GM18861 (cell line): ENCODE measurements at regions not wholly inside any gene's neighbourhood (a gene's known extent, or its start where the extent isn't known, plus 50 kb on each side); places are given as distances from the start of the nearest gene placed in this dataset.
"Not testable (repeated sequence)": the region's sequence is repeated elsewhere in the genome, so short reads cannot be mapped to it uniquely, and the experiment has no call there.

Experiments
- ATAC-seq: cut with Tn5 transposase; IDR thresholded peaks from one replicate; pipeline ENCODE4 v1.9.1; 2021; ENCODE audit not compliant: unreplicated experiment

- ATAC-seq, result no peak
These were observed 195.3 kb upstream of the SULF2 start for GRCh38 chr20:47980336-47981177.

- ATAC-seq, result not testable (repeated sequence)
These were observed 194.2 kb upstream of the SULF2 start for GRCh38 chr20:47979361-47980095.

DNA sequence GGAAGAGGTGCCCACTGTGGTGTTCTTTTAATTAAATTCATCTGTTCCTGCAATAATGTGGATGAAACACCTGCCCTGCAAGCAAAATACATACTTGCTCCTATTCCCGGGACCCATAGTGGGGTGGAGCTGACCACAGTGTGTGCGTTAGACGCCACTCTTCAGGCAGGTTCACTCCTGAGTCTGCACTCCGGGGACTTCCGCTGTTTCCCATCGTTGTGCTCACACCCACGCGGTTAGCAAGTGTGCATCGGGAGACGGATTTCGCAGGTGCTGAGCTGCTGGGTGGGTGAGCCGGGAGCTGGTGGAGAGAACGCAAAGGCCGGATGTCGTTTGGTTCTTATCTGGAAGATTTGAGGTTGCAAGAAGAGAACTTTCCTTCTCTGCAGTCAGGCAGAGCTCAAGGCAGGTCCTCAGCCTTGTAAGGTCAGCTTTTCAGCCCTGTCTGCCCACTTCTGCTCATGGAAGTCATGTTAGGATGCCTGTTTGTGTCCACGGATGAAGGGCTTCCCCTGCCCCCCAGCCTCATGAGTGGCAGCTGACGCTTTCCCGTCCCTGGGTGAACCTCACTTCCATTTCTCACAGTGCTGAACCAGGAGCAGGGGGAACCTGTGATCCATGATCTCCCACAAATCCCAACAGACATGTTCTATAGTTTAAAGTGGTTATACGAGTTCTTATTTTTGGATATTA lies 193.3 kb upstream of the SULF2 start:
- not testable (repeated sequence) for ATAC-seq

DNA sequence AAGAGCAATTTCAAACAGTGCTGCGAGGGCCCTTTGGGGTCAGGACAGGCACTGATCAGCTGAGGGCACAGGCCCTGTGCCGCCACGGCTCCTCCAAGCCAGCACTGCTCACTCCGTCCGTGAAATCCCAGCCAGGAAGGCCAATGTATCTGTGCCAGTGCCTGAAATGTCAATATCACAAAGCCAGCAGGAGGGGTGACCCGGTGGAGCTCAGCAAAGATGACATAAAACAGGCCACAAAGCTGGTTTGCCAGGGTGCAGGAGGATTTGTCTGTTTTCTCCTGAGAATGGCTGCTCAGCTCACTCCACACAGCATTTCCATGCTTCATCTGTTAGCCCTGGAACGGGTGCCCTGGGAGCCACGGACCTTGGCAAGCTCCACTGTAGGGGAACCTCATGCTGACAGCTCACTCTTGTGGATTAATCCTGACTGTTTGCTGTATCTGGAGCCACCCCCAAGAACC lies 192.5 kb upstream of the SULF2 start:
- not testable (repeated sequence) for ATAC-seq

- not testable (repeated sequence) for ATAC-seq
These were observed 191.9 kb upstream of the SULF2 start for GRCh38 chr20:47977017-47977788.

DNA sequence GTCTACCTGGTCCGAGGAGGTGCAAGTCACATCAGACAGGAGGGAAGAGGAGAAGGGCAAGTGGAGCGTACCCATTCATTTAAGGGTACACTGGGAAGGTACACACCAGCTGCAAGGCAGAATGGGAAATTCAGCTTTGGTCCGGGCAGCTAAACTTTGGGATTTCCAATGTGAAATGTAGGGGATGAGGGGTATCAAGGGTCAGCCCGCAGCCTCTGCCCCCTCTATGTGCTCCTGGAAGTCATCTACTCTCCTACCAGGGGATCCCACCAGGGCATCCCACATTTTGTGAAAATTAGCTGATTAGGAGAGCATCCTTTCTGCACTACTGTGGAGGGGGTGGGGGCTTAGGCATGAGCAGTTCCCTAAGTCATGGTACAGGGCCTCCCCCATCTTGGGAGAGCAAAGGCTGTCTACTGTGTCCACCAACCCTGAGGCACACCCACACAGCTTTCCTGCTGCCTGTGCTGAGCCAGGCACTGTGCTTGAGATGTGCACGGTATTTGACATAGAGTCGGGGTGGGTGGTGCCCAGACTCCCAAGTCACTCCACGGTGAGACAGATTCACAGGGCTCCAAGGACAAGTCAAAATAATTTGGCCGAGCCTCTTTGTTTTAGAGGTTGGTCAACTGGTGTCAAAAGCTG lies 189.1 kb upstream of the SULF2 start:
- ATAC-seq, result no peak

GRCh38 chr20:47973519-47974233 lies 188.4 kb upstream of the SULF2 start:
- ATAC-seq, result no peak

DNA sequence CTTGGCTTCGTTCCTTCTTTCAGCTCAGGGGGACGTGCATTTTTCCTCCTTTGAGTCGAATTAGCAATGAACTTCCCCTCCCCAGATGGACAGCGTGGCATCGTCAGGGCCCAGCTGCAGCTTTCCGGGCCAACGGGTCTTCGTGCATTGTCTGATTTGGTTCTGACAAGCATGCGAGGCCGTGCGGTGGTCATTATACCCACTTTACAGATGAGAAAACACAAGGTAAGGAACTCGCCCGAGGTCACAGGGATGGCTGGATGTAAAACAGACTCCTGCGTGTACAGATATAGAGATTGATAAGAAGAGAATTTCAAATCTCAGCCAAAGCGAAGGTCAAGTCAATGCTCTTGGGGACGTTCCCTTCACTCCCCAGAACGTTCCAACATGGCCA lies 187.6 kb upstream of the SULF2 start:
- no peak for ATAC-seq

- ATAC-seq, result not testable (repeated sequence)
These were observed 187.1 kb upstream of the SULF2 start for GRCh38 chr20:47972297-47972915.

DNA sequence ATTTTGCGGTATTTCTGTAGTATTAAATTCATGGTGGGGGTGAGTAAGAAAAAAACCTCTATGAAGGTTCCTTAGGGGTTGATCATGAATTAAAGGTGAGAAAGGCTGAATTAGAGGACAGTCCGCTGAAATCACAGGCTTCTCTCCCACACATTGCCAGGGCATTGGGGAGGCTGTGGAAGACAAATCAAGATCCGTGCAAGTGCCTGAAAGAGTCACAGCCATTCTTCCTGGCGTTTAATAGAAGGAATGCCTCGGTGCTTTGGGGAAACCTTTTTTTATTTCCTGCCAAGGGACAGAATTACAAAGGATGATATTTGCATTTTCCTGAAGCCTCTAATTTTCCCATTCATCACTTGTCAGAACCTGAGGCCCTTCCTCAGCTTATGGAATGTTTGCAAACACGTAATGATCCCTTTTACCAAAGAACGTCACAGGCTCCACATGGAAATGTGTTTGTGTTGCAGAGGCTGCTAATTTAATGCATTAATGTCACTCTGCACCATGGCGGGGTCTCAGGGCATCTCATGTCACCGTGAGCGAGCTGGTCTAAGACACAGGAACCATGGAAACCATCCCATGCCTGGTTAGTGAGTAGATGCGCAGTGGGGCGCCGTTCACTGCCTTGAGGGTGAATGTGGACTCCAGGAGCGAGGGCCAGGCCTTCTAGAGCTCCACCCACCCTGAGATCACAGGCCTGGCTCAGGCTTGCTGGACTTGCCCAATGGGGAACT lies 185.9 kb upstream of the SULF2 start:
- no peak for ATAC-seq

GRCh38 chr20:47970282-47970903 lies 185.1 kb upstream of the SULF2 start:
- ATAC-seq, result no peak

- no peak for ATAC-seq
These were observed 184.1 kb upstream of the SULF2 start for GRCh38 chr20:47969426-47969825.

GRCh38 chr20:47968541-47969310 lies 183.4 kb upstream of the SULF2 start:
- ATAC-seq, result no peak

DNA sequence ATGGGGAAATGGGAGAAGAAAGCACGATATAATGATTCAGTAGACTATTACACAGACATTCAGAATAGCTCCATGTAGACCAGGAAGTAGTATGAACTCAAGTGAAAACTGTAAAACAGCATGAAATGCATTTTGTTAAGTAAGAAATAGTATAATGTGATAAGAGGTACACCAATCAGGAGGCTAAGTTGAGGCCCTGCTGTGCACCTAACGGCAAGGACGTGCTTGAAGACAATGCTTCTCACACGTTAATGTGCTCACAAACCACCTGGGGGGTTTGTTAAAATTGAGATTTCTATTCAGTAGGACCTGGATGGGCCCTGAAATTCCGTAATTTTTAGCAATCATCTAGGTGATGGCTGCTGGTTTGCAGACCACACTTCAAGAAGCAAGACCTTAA lies 178.9 kb upstream of the SULF2 start:
- no peak for ATAC-seq

- ATAC-seq, result no peak
These were observed 177.7 kb upstream of the SULF2 start for GRCh38 chr20:47963022-47963421.

GRCh38 chr20:47962286-47962963 lies 177.1 kb upstream of the SULF2 start:
- ATAC-seq, result no peak
